Activated CD8-positive, alpha-beta T cell treated with anti-CD3 and anti-CD28 coated beads for 36 hours (primary cell): ENCODE measurements at regions not wholly inside any gene's neighbourhood (a gene's known extent, or its start where the extent isn't known, plus 50 kb on each side); places are given as distances from the start of the nearest gene placed in this dataset.

Source experiments
- ATAC-seq: fragments of 200-7000 bp; cut with Tn5 transposase; one replicate; pipeline ENCODE4 v1.10.0; 2021; ENCODE audit warnings: mild to moderate bottlenecking, moderate library complexity
- CTCF ChIA-PET: fragments of 350-600 bp; sonication (Branson Sonifier 250); formaldehyde crosslinking; loops from one replicate; lab custom pipeline; 2021; ENCODE audit warnings: antibody characterized with exemption; lab: Charles Lee
- POLR2A ChIA-PET: fragments of 350-600 bp; sonication (Branson Sonifier 250); formaldehyde crosslinking; loops from one replicate; lab custom pipeline; 2021; ENCODE audit warnings: antibody characterized with exemption; lab: Charles Lee
- DNase-seq: peaks from one replicate; pipeline ENCODE4 v3.0.0-alpha.2; 2020
- H3K27ac Mint-ChIP-seq: one replicate; pipeline ENCODE4 v1.8.0; 2021; ENCODE audit warnings: mild to moderate bottlenecking, mixed read lengths
- H3K27me3 Mint-ChIP-seq: one replicate; pipeline ENCODE4 v1.8.0; 2021; ENCODE audit warnings: mixed read lengths
- H3K36me3 Mint-ChIP-seq: one replicate; pipeline ENCODE4 v1.8.0; 2021; ENCODE audit warnings: low read depth, mixed read lengths
- H3K4me1 Mint-ChIP-seq: one replicate; pipeline ENCODE4 v1.8.0; 2021; ENCODE audit warnings: low read depth, mixed read lengths
- H3K4me3 Mint-ChIP-seq: one replicate; pipeline ENCODE4 v1.8.0; 2021; ENCODE audit warnings: mild to moderate bottlenecking, moderate library complexity, mixed read lengths
- H3K9me3 Mint-ChIP-seq: one replicate; pipeline ENCODE4 v1.8.0; 2021; ENCODE audit warnings: mixed read lengths
- intact Hi-C: fragments of 100-400 bp; cut with micrococcal nuclease; formaldehyde crosslinking; loops from one replicate; pipeline ENCODE4 v1.10.0; 2022
- TF ChIP-seq, protein P1 (sequence below): fragments of 200-600 bp; IDR thresholded peaks from one replicate; pipeline ENCODE4 v1.8.0; 2022; ENCODE audit warnings: antibody characterized with exemption, mild to moderate bottlenecking

DNA sequence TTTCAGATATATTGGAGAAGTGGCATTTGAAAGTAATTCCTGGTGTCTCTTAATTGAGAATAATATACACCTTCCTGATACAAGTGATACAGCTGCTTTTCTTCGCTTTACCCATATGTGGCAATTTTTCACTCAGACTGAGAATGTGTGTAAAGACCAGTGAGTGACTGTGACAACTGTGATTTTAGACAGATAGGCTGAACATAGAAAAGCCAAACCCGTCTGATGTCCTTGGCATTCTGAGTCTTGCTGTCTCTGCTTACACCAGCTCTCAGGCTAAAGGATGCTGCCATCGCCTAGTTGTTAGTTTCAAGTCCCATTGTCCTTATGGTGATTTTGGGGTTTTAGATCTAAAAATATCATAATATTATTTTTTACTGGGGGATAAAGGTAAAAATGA, 492.6 kb downstream of the RFC3 start:
- Mint-ChIP-seq H3K27me3 (no peaks in the 10 kb centered on the region), H3K36me3 (no peaks in the 10 kb centered on the region), H3K4me3 (no peak overlapping the region), H3K27ac (no peak overlapping the region), H3K4me1 (no peaks in the 10 kb centered on the region), H3K9me3 (peaks cover 6% of the 10 kb centered on the region)
- TF ChIP-seq, protein P1, sequence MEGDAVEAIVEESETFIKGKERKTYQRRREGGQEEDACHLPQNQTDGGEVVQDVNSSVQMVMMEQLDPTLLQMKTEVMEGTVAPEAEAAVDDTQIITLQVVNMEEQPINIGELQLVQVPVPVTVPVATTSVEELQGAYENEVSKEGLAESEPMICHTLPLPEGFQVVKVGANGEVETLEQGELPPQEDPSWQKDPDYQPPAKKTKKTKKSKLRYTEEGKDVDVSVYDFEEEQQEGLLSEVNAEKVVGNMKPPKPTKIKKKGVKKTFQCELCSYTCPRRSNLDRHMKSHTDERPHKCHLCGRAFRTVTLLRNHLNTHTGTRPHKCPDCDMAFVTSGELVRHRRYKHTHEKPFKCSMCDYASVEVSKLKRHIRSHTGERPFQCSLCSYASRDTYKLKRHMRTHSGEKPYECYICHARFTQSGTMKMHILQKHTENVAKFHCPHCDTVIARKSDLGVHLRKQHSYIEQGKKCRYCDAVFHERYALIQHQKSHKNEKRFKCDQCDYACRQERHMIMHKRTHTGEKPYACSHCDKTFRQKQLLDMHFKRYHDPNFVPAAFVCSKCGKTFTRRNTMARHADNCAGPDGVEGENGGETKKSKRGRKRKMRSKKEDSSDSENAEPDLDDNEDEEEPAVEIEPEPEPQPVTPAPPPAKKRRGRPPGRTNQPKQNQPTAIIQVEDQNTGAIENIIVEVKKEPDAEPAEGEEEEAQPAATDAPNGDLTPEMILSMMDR: no peak
- CTCF ChIA-PET: no interaction called here
- no peak for ATAC-seq
- intact Hi-C loops: no loop called here
- DNase-seq: no peak
- POLR2A ChIA-PET: no interaction called here

DNA sequence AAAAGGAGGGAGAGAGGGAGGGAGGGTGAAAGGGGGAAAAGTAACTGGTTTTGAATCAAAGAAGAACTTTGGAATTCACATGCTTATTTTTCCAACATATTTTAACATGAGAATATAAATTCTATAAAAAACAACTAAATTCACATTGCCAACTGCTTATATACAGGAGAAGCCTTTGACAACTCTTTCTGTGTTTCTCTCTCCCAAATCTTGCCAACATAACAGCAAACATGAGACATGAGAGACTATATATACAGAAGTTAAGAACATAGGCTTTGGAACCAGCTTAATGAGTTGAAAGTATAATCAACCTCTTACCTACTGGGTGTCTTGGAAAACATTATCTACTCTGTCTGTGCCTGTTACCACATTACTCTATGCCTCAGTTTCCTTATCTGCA, 493.3 kb downstream of the RFC3 start:
- Mint-ChIP-seq H3K4me1 (no peaks in the 10 kb centered on the region), H3K36me3 (no peaks in the 10 kb centered on the region), H3K9me3 (peaks cover 4% of the 10 kb centered on the region), H3K4me3 (no peak overlapping the region), H3K27ac (no peak overlapping the region), H3K27me3 (no peaks in the 10 kb centered on the region)
- no peak for DNase-seq
- intact Hi-C loops: no loop called here
- ChIA-PET POLR2A (no interaction called here), CTCF (no interaction called here)
- ATAC-seq: no peak
- TF ChIP-seq, protein P1: no peak

DNA sequence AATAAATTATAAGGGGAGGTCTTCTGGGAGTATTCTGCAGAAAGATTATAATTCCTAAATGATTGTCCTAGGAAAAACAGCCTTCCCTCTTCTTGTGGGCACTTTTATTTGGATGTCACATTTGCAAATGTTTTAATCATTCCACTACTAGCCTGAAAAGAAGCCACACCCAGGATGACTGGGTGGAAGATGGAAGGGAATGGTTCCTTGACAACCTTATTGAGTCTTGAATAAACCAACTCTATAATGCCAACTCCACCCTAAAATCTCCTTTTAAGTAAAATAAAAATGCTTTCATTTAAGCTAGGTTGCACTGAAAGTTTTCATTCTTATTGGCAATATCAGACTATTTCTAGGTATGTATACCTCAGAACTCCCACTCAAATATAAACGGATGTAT, 494.6 kb downstream of the RFC3 start:
- TF ChIP-seq, protein P1: no peak
- intact Hi-C loops: no loop called here
- Mint-ChIP-seq H3K4me1 (no peaks in the 10 kb centered on the region), H3K4me3 (no peak overlapping the region), H3K27me3 (no peaks in the 10 kb centered on the region), H3K27ac (no peak overlapping the region), H3K9me3 (peaks cover 3% of the 10 kb centered on the region), H3K36me3 (no peaks in the 10 kb centered on the region)
- CTCF ChIA-PET: no interaction called here
- DNase-seq (no peak), ATAC-seq (no peak)
- POLR2A ChIA-PET: no interaction called here

DNA sequence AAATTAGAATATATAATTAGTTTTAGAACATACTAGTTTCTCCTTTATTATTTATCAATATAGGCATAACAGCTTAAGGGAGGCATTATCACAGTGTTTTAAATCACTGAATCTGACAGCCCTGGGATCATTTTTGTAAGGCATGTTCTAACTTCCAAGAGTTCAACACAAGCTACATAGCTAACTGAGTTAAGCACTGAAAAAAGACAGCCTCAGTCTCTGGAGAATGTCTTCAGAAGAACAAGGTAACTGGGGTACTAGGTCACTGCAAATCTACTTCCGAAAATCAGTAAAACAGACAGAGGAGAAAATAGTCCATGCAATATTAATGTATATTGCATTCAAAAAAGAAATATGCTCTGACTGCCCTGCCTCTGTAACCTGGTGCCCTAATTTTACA, 502.1 kb downstream of the RFC3 start:
- no peaks in the 10 kb centered on the region for H3K4me1 Mint-ChIP-seq
- no peaks in the 10 kb centered on the region for H3K27me3 Mint-ChIP-seq
- no peak for DNase-seq
- H3K9me3 Mint-ChIP-seq: no peaks in the 10 kb centered on the region
- H3K4me3 Mint-ChIP-seq: no peak overlapping the region
- intact Hi-C loops: no loop called here
- ChIA-PET CTCF (no interaction called here), POLR2A (no interaction called here)
- H3K27ac Mint-ChIP-seq: no peak overlapping the region
- TF ChIP-seq, protein P1: no peak
- no peaks in the 10 kb centered on the region for H3K36me3 Mint-ChIP-seq
- ATAC-seq: no peak

DNA sequence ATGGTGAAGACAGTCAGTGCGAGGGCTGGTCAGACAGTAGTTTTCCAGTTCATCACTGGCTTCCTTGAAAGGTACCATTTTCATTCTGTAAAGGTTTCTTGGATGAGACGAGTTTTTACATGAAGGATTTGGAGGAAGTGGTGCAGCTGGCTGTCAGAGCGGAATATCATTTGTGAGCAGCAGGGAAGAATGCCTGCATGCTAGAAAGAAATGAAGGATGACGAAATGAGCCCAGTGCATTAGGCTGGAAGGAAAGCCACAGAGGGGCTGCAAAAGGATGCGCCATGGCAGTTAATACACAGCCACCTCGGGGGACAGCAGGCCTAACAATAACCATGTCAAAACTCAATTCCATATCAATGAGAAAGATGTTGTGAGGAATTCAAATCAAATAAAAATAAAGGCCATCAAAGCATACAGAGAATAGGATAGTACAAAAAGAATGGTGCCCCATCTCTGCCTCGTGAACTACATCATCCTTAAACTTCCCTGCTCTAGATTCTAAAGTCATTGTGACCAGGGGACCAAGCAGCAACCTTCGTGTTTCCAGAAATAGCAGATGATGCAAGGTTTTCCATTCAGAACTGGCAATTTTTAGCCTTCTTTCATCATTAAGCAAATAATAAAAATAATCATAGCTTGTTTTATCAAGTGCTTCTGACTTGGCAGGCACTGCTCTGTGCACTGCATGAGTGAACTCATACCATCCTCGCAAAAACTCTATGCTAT, 504.2 kb downstream of the RFC3 start:
- no peaks in the 10 kb centered on the region for H3K36me3 Mint-ChIP-seq
- peaks cover 2% of the 10 kb centered on the region for H3K9me3 Mint-ChIP-seq
- intact Hi-C loops: no loop called here
- TF ChIP-seq, protein P1: no peak
- ChIA-PET POLR2A (no interaction called here), CTCF (no interaction called here)
- no peaks in the 10 kb centered on the region for H3K4me1 Mint-ChIP-seq
- no peak overlapping the region for H3K4me3 Mint-ChIP-seq
- DNase-seq (no peak), ATAC-seq (no peak)
- no peaks in the 10 kb centered on the region for H3K27me3 Mint-ChIP-seq
- no peak overlapping the region for H3K27ac Mint-ChIP-seq
